Activated naive CD4-positive, alpha-beta T cell treated with anti-CD3 and anti-CD28 coated beads, Interleukin-2, amount 50 U/mL, for 16 hours (primary cell): ENCODE measurements at regions not wholly inside any gene's neighbourhood (a gene's known extent, or its start where the extent isn't known, plus 50 kb on each side); places are given as distances from the start of the nearest gene placed in this dataset.
A peak's percentile ranks its signal among the peaks of the same experiment; 100 is the strongest.

ENCODE experiments used
- DNase-seq: peaks from one replicate; pipeline ENCODE4 v3.0.0-alpha.2; 2020

- DNase-seq = no peak
Measured at GRCh38 chr6:145003145-145003544, 718.0 kb downstream of the UTRN start.

DNA sequence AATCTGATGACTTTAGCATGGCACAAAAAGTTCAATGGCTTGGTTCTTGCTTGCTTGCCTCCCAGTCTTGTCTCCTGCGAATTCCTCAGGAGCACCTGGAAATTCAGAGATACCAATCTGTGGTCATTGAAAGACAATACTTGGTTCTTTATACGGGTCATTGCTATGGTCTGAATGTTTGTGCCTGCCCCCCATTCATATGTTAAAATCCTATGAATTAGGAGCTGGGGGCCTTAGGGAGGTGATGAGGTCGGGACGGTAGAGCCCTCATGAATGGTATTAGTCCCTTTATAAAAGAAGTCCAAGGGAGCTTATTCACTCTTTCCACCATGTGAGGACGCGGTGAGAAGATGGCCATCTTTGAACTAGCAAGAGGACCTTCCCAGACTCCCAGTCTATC, 721.8 kb downstream of the UTRN start:
- no peak for DNase-seq

DNA sequence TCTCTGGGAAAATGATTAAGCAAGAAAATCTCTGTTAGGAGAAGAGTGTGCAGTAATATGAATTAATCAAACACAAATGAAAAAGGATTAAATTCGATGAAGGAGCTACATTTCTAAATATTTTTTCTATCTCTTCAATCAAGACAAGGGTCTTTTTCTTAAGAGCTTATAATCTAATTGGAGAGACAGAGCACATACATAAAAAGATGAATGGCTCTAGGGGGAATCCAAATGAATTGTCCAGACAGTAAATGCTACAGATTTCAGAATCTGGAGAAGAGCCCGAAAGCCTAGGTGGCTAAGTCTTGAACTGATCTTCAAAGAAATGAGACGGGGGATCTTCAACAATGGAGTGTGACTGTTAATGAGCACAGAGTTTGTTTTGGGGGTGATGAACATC, 723.6 kb downstream of the UTRN start:
- no peak for DNase-seq

GRCh38 chr6:145009711-145010110, 724.6 kb downstream of the UTRN start:
- DNase-seq = no peak

GRCh38 chr6:145012039-145012662, 723.2 kb downstream of the EPM2A start:
- DNase-seq = no peak

DNA sequence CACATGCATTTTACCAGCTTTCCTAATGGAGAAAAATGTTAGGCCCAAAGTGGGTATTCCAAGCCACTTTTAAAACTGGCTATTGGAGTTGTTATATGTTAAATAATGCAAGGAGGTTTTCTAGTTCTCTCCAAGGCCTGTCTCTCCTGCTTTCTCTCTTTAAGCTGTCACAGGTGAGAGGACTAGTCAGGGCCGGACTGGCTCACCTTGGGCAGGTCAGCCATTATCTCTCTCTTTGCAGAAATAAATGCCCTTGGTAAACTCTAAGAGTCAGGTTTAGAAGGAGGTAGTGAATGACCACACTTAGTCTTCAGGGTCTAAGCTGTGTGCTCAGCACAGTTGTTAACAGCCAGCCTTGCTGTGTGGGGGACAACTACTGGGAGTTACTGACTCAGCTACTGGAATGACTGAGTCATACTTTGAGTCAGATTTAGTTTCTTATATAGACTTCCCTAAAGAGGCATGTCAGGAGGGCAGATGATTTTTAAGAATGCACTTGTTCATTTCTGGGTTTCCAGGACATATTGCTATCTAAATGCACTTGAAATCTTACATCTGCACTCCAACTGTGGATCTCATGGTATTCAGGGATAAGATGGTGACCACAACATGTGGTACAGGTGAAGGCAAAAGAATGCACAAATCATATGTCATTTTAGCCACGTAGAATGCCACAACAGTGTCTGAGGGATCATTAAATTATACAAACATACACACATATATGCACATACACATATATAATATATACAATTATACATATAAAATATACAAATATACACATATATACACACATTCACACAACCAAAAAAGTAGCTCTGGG, 719.4 kb downstream of the EPM2A start:
- peak; percentile 20 for DNase-seq

- no peak for DNase-seq
Measured at GRCh38 chr6:145017051-145017450, 718.3 kb downstream of the EPM2A start.

- DNase-seq = no peak
Measured at GRCh38 chr6:145017516-145017915, 717.8 kb downstream of the EPM2A start.

DNA sequence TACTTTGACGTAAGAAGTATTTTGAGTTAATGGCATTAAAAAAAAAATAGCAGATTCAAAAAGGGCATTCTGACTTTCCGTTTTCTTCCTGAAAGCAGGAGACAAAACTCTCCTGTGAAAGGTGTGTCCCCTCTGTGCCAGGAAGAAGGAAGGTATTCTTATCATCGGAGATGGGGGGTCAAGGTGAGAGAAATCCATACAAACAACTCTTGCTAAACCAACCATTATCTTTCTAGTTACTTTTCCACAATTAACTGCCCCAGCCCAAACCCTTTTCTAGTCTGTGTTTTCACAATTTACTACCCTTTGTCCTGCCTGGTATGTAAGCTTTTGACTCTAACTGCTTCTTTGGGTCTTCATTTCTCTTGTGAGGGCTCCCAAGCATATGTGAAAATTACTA, 717.3 kb downstream of the EPM2A start:
- DNase-seq = no peak

- no peak for DNase-seq
Measured at GRCh38 chr6:145020114-145020513, 715.2 kb downstream of the EPM2A start.

DNA sequence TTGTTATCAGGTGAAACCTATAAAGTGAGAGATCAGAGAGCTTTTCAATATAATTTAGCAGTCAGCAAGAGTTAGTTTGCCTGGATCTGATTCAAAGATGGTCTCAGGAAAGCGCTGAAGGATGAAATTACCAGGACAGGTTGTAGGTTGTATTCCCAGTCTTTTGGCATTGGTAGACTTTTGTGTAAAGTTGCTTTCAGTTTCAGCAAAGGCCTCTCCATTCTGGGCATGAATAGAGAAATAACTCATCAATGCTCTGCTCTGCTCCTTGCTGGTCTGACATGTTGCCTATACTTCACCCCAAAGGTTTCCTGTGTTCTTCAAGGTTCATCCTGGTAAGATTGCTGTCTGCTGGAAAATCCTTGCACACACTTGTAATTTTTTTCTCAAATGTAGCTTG, 714.8 kb downstream of the EPM2A start:
- DNase-seq = no peak

- DNase-seq = no peak
Measured at GRCh38 chr6:145022199-145022796, 713.0 kb downstream of the EPM2A start.

DNA sequence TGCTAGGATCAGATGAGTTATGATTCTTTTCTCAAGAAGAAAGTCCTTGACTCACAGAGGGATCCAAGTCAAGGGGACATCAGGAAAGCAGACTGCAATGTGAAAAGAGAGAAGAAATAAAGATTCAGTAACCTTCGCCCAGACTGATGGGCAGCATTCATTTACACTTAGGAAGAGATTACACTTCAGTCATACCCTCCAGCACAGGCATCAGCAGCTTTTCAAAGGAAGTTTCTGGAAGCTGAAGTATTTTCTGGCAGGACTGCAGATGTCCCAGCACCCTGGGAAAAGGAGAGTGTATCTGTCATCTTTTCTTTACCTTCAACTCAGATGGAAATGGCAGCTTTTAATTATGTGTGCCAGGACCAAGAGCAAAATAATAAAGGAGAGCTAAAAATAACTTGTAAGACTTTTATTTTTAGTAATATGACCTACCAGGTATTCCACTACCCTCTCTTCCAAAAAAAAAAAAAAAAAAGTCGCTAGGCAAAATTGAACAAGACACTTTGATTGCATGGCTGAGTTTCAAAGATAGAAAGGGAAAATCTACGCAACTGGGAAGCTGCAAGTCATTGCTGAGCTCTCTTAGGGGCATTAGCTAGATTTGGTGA, 712.1 kb downstream of the EPM2A start:
- no peak for DNase-seq

- no peak for DNase-seq
Measured at GRCh38 chr6:145025488-145025887, 709.8 kb downstream of the EPM2A start.

DNA sequence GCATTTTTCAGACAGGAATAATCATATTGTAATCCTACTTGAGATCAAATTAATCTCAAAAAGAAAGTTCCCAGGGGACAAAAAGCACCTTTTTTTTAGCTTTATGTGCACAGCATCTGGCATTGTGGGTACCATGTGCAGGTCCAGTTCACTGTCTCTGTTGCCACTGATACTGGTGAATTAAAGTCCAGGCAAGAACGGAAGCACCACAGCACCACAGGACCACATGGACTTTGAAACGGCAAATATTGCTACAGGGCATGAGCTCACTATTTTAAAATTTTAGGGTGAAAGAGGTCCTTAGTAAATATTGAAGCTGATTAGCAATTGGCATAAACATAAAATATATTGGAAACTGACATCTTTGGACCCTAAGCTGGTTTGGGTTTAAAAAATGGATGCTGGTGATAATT, 709.0 kb downstream of the EPM2A start:
- DNase-seq = no peak

- no peak for DNase-seq
Measured at GRCh38 chr6:145028144-145028818, 707.0 kb downstream of the EPM2A start.

DNA sequence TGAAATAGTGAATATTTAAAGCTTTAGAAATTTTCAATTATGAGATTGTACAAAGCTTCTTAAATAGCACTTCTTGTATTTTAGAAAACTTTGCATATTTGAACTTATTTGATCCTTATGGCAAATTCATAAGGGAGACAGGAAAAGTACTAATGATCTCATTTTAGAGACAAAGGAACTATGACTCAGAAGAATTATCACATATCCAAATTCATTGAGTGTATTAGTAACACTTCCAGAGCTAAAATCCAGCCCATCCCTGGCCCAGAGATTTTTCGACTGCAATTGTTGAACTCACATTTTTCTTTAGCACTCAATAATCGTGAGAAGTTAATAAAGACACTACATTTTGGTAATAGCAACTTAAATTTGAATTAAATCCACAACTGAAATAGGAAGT, 704.3 kb downstream of the EPM2A start:
- DNase-seq = no peak

- no peak for DNase-seq
Measured at GRCh38 chr6:145031962-145032361, 703.4 kb downstream of the EPM2A start.

- DNase-seq = no peak
Measured at GRCh38 chr6:145032562-145033145, 702.7 kb downstream of the EPM2A start.

- DNase-seq = no peak
Measured at GRCh38 chr6:145034664-145035063, 700.7 kb downstream of the EPM2A start.

DNA sequence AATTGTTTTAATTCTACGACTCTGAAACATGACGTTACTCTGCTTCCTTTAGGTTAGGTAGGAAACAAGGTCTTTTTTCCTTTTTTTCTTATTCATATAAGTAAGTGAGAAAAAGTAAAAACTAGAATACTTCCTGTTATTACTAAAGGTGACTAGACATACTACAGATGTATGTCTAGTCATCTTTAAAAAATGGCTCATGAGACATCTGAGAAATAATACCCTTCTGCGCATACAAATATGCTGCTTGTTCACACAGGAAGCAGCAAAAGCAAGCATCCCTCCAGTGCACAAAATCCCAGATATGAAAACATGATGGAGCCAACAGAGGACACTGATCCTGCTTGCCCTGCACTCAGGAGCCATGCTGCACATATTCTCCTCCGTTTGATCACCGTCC, 699.1 kb downstream of the EPM2A start:
- no peak for DNase-seq

DNA sequence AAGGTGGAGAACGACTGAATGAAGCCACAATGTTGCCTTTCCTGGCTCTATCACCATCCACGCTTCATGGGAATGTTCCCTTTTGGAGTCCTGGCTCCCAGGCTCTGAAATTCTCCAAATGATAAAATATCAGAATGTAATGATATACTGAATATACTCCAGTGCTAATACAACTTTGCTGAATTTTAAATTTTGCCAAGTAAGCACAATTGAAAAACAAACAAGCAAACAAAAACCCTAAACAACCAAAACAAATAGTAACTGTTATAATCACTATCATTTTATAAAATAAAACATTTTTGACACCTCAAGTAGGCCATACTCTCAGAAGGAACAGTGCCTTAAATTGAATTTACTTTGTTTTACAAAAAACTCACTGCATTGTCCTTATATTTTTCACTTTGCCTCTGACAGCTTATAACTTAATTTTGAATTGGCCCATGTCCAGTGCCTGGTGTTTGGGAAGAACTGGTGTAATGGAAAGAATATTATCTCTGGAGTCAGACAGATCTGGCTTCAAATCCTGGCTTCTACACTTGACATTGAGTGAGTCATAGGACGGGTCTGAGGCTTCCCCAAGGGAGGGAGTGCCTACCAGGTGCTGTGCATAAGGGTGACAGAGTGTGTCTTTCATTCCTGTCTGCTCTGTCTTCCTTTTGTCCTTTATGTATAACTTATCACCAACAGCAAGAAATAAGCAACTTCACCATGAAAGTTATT, 698.3 kb downstream of the EPM2A start:
- no peak for DNase-seq
